NOMO-1 (cell line): ENCODE measurements at regions not wholly inside any gene's neighbourhood (a gene's known extent, or its start where the extent isn't known, plus 50 kb on each side); places are given as distances from the start of the nearest gene placed in this dataset.
"Not testable (repeated sequence)": the region's sequence is repeated elsewhere in the genome, so short reads cannot be mapped to it uniquely, and the experiment has no call there.

Source experiments
- DNase-seq, 2 experiments: peaks; one replicate each; lab custom pipeline; 2025; ENCODE audit not compliant: unreplicated experiment in 2 of 2; lab: John Stamatoyannopoulos, UW

DNA sequence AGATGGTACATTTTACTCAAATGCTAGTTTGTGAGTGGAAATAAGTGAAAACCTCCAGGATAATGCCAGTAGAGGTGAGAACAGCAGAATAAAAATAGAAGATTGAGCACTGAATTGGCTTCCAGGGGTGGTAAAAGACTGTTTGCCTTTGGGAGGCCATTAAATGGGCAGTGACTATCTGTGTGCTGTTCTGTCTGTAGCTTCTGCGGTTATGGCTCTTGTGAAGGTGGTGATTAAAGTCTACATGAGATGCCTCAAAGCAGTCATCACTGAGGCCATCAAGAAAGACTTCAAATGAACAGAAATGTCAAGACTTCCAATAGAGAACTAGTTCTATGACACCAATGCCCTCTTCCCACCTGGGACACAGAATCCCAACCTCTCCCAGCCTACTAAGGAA lies 108.8 kb downstream of the EFHB start:
- DNase-seq: no peak

DNA sequence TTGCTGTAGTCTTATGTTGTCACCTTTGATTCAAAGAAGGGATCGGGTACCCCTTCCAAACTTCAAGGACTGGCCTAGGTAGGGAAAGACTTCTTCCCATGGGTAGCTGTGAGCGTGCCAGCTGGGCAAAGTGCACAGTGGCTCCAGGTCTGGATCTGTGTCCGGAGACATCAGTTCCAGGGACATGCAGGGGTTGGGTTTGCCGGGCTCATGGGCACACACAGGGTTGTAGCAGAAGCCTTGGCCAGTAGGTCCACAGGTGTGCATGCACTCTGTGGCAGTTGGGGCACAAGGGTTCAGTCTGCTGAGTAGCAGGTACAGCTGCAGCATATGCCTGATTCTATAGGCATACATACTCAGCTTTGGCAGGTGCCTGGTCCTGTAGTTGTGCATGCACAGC lies 111.2 kb downstream of the EFHB start:
- DNase-seq: no peak

DNA sequence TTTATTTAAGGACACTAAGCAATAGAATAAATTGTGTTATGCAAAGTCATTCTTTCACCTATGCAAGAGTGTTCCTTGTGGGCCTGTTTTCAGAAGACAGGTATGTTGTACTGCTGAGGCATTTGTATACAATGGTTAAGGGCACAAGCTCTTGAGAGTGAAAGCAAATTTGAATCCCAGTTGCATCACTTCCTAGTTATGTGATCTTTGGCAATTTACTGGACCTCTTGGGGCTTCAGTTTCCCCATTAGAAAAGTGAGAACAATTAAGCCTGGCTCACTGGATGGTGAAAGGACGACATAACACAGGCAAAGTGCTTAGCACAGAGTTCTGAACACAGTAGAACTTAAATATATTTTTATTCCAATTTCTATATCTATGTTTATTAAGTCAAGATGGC lies 117.4 kb downstream of the EFHB start:
- peak; percentile 57 to 74 for DNase-seq

DNA sequence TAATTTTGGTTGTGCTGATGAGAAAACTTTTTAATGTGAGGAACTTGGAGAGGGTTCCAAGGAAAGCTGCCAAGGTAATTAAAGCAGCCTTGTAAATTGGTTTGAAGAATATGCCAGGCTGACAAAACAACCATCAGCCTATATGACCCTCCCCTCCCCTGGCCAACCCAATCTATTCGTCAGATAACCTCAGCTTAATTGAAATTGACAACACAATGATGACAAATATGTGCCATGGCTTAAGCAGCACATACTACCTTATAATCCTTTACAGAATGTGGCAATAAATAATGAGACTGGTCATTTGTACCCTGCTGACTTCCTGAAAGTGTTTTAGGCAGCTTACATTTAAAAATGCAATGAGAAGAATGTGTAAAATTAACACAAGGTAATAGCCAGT lies 118.2 kb downstream of the EFHB start:
- peak; percentile 13 to 14 for DNase-seq

DNA sequence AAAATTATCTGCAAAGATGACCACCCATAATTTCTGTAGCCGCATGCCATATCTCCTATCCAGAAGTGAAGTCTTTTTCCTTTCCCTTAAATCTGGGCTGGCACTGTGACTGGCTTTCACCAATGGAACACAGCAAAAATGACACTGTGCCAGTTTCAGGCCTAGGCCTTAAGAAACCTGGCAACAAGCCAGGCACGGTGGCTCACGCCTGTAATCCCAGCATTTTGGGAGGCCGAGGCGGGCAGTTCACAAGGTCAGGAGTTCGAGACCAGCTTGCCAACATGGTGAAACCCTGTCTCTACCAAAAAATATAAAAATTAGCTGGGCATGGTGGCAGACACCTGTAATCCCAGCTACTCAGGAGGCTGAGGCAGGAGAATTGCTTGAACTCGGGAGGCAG lies 120.3 kb downstream of the EFHB start:
- not testable (repeated sequence) for DNase-seq

DNA sequence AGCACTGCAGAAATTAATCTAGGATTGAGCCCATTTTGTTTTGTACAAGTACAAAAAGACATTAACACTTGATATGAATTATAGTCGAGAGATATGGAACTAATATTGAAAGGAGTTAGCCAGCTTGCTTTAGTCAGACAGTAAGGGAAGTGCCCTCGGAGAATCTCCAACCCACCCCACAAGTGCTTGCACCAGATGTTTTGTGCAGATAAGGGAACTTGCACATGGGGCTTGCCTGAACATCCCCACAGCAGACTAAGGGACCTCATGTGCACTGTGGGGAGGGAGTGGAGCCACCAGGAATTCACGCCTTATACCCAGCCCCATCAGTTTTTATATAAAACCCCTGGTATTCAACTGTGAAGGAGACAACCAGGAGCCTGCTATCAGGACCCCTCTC lies 122.3 kb downstream of the EFHB start:
- DNase-seq: peak; percentile 68

DNA sequence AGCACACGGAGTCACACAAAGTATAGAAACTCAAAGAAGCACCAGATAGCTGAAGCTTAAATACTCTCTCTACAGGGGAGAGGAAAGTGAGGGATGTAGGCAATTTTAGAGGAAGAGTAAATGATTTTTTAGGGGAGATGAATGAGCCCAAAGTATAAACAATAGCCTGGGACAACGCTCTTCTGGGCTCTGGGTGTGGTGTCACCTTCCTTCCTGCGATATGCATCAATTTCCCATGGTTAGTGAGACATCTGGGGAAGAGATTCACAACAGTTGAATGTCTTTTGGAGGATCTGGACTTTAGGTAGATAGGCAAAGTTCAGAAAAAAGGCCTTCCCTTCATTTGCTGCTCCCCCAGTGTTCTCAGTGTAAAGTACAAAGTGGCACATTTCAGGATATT lies 125.2 kb downstream of the EFHB start:
- no peak for DNase-seq

DNA sequence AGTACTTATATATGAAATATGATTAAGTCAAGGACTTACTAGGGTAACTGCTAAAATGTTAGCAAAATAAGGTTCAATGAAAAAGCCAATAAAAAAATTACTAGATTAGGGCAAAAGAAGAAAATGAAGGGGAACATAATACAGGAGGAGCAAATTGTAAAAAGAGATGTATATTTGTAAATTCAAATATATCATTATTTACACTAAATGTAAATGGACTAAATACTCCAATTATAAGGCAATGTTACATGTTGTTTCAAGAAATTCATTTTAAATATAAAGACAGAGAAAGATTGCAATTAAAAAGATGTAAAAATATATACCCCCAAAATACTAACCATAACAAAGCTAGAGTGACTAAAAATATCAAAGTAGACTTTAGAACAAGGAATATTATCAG lies 134.1 kb downstream of the EFHB start:
- no peak for DNase-seq

DNA sequence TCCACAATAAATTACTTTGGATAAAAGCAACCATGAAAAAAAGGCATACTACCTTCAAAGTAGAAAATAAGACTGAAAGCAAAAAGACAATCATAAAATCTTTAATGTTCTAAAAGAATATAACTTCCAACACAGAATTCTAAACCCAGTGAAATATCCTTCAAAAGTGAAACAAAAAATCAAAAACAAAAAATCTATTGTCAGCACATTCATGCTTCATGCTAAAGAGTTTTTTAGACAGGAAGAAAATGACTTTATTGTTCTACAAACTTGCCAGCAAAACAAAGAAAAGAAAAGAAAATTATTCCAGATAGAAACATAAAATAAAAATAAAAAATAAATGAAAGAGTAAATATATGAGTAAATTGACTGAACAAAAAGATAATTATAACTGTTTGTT lies 134.9 kb downstream of the EFHB start:
- DNase-seq: no peak

DNA sequence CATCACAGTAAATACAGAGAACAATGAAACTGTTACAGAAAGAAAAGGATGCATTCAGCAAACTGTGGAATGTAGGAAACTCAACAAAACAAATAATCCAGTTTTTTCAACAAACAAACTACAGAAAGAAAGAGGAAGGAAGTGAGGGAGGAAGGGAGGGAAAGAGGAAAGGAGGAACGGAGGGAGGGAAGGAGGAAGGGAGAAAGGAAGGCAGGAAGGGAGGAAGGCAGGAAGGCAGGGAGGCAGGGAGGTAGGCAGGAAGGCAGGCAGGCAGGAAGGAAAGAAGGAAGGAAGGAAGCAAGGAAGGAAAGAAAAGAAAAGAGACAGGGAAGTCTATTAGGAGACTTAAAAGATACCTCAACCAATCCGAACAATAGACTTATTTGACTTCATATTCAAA lies 135.7 kb downstream of the EFHB start:
- DNase-seq: no peak

DNA sequence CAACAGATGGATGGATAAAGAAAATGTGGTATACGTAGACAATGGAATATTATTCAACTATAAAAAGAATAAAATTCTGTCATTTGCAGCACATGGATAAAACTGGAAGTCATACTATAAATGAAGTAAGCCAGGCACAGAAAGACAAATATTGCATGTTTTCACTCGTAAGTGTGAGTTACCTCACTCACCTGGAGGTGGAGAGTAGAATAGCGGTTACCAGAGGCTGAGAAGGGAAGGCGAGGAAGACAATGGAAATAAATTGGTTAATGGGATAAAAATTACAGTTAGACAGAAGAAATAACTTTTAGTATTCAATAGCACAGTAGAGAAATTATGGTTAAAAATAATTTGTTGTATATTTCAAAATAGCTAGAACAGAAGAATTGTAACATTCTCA lies 141.6 kb downstream of the EFHB start:
- no peak for DNase-seq

DNA sequence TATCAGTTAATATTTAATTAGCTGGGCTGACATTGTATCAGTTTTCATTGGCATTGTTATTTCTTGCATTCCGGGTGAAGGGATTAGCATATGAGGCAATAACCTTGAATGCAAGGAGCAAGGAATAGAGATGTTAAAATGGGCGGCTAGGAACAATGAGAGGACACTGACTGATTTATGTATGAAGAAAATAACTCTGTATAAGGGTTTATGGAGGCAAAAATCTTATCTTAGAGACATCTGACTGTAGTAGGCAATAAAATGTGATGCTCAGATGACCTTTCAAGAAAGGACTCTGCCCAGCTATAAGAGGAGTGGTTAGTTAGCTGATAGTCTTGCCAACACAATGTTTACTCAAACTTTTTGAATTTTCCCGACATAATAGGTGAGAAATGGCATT lies 158.3 kb downstream of the EFHB start:
- DNase-seq: no peak

DNA sequence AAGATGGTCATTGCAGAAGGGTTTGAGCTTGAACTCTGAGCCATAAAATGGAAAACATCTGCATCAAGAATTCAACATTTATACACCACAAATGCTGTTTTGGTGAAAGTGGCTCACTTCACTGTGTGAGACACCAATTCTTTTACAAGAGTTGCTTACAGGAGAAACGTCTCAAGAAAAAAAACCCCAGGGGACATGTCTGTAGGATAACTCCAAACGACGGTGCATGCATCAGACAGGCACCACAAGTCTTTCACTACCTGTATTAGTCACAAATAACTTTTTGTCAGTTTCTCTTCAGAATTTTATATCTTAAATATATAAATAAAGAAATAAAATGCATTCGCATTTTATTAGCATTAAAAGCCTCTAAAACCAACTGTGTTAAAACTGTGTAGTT lies 164.3 kb downstream of the EFHB start:
- no peak for DNase-seq

DNA sequence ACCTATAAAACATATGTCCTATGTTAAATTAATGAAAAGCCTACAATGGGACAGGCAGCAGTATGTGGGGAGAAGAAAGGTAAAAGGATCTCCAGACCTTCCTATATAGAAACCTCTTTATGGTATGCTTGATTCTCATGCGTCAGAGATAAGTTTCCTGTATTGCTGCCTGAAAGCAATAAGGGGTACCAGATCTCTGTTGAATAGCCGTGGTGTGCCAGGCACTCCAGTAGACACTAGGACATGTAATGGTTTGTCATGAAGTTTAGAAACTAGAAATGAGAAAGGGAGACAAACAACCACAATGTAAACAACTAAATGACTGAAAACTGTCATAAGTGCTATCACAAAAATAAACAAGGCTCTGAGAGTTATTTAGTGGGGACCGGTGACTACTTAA lies 168.1 kb downstream of the EFHB start:
- DNase-seq: no peak

DNA sequence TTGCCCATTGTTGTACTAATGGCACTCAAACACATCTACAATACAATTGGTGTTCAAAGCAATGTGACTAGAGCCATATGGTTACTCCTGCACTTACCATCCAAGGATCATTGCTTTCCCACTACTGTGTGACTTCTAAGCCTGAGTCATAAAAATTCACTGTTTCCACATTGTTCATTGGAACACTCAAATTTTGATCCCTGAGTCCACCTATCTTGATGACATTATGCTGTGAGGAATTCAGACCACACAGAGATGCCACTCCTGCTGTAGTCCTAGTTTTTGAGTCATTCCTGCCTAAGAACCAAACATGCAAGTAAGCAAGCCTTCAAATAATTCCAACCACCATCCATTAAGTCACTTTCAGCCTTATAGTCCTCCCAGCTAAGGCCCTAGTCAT lies 176.2 kb downstream of the EFHB start:
- no peak for DNase-seq

DNA sequence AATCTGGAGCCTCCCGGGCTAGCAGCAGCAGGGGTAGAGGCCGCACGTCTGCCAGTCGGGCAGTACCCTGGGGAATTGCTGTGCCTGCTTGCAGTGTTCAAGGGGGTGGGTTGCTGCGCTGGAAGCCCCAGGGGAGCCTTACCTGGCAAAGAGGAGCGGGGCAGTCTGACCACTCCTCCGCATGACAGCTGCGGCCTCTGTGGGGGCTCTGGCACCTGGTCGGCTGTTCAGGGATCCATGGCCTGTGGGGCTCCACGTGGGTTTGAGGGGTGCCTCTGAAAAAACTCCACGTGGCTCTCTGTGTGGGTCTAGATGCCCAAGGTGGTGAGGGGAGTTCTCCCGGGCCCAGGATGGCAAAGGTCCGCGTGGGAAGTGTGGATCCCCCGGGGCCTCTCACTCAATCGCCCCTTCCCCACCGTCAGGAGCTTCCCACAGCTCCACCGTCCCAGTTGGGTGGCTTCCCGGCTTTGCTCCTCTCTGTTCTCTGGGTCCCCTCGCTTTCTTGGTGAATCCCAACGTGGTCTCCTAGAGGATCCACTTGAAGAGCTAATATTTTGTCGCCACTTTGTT lies 184.5 kb downstream of the EFHB start:
- DNase-seq: no peak

DNA sequence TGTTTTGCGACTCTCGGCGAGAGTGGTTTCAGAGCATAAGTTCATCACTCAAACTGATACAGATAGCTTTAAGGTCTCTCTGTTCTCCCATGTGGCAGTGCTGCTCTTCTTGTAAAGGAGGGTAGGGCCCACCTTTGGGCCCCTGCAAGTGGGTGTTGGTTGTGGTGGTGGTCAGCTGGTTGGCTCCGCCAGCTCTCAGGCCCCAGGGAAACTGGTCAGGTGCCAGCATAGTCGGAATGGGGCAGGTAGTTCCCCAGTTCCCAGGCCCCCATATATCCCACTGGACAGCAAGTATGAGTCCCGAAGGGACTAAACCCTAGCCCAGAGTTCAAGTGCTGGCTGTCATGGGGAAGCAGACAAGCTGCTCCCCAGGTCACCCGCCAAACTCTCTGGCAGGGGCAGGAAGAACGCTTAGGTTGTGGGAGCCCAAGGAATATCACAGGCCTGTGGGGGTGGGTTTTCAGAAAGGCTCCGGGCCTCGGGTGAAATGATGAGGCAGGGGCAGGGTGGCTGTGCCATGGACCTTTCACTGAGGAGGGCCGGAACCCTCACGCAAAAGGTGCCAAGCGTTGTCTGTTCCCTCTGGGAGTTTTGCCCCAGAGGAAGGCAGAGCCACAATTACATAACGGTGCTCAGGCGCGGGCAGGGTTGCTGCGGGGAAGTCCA lies 185.1 kb downstream of the EFHB start:
- DNase-seq: no peak

DNA sequence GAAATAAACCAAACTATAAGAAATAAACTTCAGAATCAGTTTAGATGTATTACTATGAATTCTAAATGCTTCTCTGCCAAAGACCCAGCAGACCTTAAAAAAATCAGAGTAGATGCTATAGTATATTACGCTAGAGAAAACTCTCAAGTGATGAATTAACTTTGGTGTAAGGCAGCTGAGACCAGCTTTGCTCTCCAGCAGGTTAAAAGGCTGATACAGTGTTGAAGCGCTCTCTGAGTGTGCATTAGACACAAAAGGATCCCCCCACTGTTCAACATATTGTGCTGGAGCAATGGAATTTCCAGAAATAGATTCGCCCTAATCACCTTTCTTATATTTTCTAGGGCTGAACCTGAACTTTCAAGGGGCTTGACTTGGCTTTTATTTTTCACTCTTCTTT lies 190.0 kb downstream of the EFHB start:
- DNase-seq: no peak

DNA sequence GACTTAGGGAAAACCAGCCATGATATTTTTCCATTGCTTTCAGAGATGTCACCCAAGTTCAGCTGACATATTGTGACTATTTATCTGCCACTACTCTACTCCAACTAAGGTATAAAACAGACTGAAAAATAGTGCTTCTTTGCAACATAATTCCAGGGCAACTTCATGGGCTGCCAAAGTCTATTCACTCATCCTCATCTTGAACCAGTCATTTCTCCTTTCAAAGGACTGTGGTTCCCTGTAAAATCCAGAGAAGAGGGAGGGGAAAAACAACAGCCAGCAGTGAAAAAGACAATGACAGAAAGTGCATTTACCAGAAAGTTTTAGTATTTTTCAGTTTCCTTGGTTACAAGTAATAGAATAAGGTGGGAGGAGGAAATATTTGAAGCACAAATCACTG lies 191.1 kb downstream of the EFHB start:
- DNase-seq: no peak

DNA sequence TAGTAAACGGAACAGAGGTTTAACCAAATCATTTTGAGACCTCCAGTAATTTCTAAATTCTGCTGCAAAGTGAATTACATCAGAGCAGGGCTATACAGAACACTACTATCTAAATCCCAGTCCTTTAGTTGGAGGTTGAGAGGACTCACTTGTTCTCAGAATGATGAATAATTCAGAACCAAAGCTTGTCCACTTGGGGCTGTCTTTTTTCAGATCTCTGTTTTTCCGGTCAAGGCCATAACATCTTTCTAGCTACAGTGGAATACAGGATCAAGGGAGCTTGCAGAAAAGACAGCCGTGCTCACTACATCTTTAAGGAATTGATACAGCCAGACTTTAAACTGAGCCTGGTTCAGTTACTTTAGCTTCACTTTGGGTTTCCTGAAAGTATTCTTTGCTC lies 194.5 kb downstream of the EFHB start:
- no peak for DNase-seq

DNA sequence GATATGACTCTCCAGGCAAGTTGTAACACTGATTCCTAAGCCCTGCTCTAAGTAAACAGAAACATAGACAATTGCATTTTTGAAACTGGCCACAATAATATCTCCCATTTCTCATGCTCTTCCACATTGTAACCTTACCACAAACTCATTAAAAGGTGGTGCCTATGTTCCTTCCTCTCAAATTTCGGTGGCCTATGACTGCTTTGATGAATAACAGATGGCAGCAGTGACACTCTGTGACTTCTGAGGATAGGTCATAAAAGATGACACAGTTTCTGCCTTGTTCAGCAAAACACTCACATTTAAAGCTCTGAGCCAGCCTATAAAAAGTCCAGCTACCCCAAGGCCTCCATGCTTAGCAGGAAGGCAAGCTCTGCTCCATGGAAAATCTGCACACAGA lies 195.2 kb downstream of the EFHB start:
- DNase-seq: peak in 1 of 2 experiments; percentile 7

DNA sequence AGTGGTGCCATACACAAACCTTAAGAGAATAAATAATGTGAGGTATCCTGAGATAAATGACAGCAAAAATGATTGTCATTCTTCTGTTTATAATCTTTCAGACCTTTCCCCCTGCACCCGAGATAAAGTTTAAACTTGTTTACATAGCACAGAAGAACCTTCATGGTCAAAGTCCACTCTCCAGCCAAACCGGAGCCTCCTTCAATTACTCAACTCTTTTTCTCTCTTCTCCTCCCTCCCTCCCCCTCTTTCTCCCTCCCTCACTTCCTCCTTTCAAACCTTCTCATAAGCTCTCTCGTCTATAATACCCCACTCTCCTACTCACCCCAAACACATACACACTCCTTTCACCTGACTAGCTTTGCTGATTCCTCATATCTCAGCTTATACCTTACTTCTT lies 198.9 kb downstream of the EFHB start:
- DNase-seq: peak; percentile 71 to 77

DNA sequence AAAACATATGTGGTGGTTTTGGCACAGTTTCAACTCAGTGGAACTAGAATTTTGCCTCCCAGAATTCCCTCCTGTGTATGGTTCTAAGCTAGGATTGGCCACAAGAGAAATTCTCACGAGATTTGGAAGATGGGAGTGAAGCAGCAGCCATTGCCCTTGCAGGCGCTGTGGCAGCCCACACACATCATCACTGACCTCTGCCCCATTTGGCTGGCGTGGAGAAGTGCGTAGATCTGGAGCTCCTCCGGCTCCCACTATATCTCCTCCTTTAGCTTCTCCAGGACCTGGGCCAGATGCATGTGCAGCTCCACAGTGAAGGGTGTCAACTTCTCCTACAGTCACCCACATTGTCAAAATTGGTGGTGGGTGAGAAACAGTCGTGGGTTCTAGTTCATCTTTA lies 199.6 kb downstream of the EFHB start:
- DNase-seq: no peak
